Natural killer cell (primary cell): ENCODE measurements at regions not wholly inside any gene's neighbourhood (a gene's known extent, or its start where the extent isn't known, plus 50 kb on each side); places are given as distances from the start of the nearest gene placed in this dataset.

Source experiments
- ATAC-seq, 3 donors: fragments of 150-1000 bp in 2 of 3; fragments of 200-7000 bp in 1 of 3; cut with Tn5 transposase; 1 replicate in 1 of 3; 2 replicates in 2 of 3; pipeline ENCODE4 v1.10.0; 2021; ENCODE audit warnings: mild to moderate bottlenecking in 2 of 3, moderate library complexity in 2 of 3
- DNase-seq, 2 donors: peaks; one replicate each; pipeline versions ENCODE4 v3.0.0 to v3.0.0-alpha.2; 2013 to 2021; ENCODE audit warnings: mixed read lengths in 1 of 2
- H3K27ac ChIP-seq: one replicate; pipeline ENCODE4 v1.5.1; 2013; ENCODE audit warnings: mild to moderate bottlenecking, low read length
- H3K27me3 ChIP-seq: one replicate; pipeline ENCODE4 v1.6.1; 2013; ENCODE audit warnings: low read length; ENCODE audit not compliant: control insufficient read depth, insufficient read depth
- H3K36me3 ChIP-seq: one replicate; pipeline ENCODE4 v1.6.1; 2013; ENCODE audit warnings: low read length; ENCODE audit not compliant: control insufficient read depth, insufficient read depth
- H3K4me1 ChIP-seq: one replicate; pipeline ENCODE4 v1.6.1; 2013; ENCODE audit warnings: low read length; ENCODE audit not compliant: control insufficient read depth, insufficient read depth
- H3K4me3 ChIP-seq: one replicate; pipeline ENCODE4 v1.5.1; 2013; ENCODE audit warnings: low read length
- H3K9me3 ChIP-seq: one replicate; pipeline ENCODE4 v1.6.1; 2013; ENCODE audit warnings: low read length; ENCODE audit not compliant: control insufficient read depth, insufficient read depth
- H3K27ac Mint-ChIP-seq, 2 donors: one replicate each; pipeline ENCODE4 v1.8.0; 2022; ENCODE audit warnings: mild to moderate bottlenecking in 2 of 2, mixed read lengths in 2 of 2, moderate library complexity in 1 of 2
- H3K27me3 Mint-ChIP-seq, 2 donors: one replicate each; pipeline ENCODE4 v1.8.0; 2022; ENCODE audit warnings: low read depth in 2 of 2, mixed read lengths in 2 of 2
- H3K36me3 Mint-ChIP-seq: one replicate; pipeline ENCODE4 v1.8.0; 2022; ENCODE audit warnings: mixed read lengths
- H3K4me1 Mint-ChIP-seq, 2 donors: one replicate each; pipeline ENCODE4 v1.8.0; 2022; ENCODE audit warnings: mixed read lengths in 2 of 2
- H3K4me3 Mint-ChIP-seq: one replicate; pipeline ENCODE4 v1.8.0; 2022; ENCODE audit warnings: mild to moderate bottlenecking, moderate library complexity, mixed read lengths
- H3K9me3 Mint-ChIP-seq, 2 donors: one replicate each; pipeline ENCODE4 v1.8.0; 2022; ENCODE audit warnings: mixed read lengths in 2 of 2
- CTCF ChIP-seq: fragments of 200-600 bp; IDR thresholded peaks from one replicate; pipeline ENCODE4 v1.8.0; 2022; ENCODE audit warnings: antibody characterized with exemption
- WGBS: methylation state at CpG from one replicate; pipeline ENCODE4 v1.1.7; 2013; ENCODE audit warnings: missing lambda C conversion rate; ENCODE audit not compliant: insufficient coverage; 5-methylcytosine and 5-hydroxymethylcytosine counted together
- intact Hi-C: fragments of 100-400 bp; cut with micrococcal nuclease; formaldehyde crosslinking; loops from one replicate; pipeline ENCODE4 v1.14.2; 2022

GRCh38 chr12:3950714-3951320 is 77.6 kb upstream of the PARP11 start:
- H3K4me3 Mint-ChIP-seq = no peak overlapping the region
- no peak overlapping the region for H3K27ac ChIP-seq

GRCh38 chr12:3947781-3948180 is 74.6 kb upstream of the PARP11 start:
- no peak for TF ChIP-seq CTCF
- 60% methylated on average over 2 of the region's 5 CpGs for WGBS
- ATAC-seq = peak in 2 of 3 donors; percentile 36 to 50

More at GRCh38 chr12:3950714-3951320, 77.6 kb upstream of the PARP11 start:
- no peak overlapping the region for H3K27ac Mint-ChIP-seq
- H3K27me3 ChIP-seq = no peaks in the 10 kb centered on the region
- no peaks in the 10 kb centered on the region for H3K9me3 ChIP-seq
- peak in 1 of 2 donors; percentile 61 for DNase-seq
- 61% methylated on average over 4 of the region's 7 CpGs for WGBS
- no peak for TF ChIP-seq CTCF
- H3K36me3 Mint-ChIP-seq = no peaks in the 10 kb centered on the region
- H3K4me1 ChIP-seq = peaks cover 2% of the 10 kb centered on the region
- H3K36me3 ChIP-seq = no peaks in the 10 kb centered on the region
- peaks cover 3 to 13% of the 10 kb centered on the region in 2 donors for H3K27me3 Mint-ChIP-seq
- H3K9me3 Mint-ChIP-seq = no peaks in the 10 kb centered on the region
- no peak overlapping the region for H3K4me3 ChIP-seq
- intact Hi-C loops = no loop called here
- no peak for ATAC-seq
- peaks cover 4 to 7% of the 10 kb centered on the region in 2 donors for H3K4me1 Mint-ChIP-seq

GRCh38 chr12:3945671-3946070 is 72.5 kb upstream of the PARP11 start:
- H3K4me3 Mint-ChIP-seq = no peak overlapping the region

More at GRCh38 chr12:3947781-3948180, 74.6 kb upstream of the PARP11 start:
- peaks cover 0 to 6% of the 10 kb centered on the region in 2 donors for H3K27me3 Mint-ChIP-seq
- DNase-seq = peak in 1 of 2 donors; percentile 71
- Histone ChIP-seq H3K4me3 (no peak overlapping the region), H3K27ac (peak overlapping the region; percentile 24), H3K9me3 (no peaks in the 10 kb centered on the region), H3K36me3 (no peaks in the 10 kb centered on the region), H3K4me1 (peaks cover 2% of the 10 kb centered on the region), H3K27me3 (no peaks in the 10 kb centered on the region)
- H3K36me3 Mint-ChIP-seq = no peaks in the 10 kb centered on the region
- peaks cover 4 to 7% of the 10 kb centered on the region in 2 donors for H3K4me1 Mint-ChIP-seq
- no peak overlapping the region for H3K27ac Mint-ChIP-seq
- intact Hi-C loops = no loop called here
- H3K4me3 Mint-ChIP-seq = no peak overlapping the region
- H3K9me3 Mint-ChIP-seq = no peaks in the 10 kb centered on the region

More at GRCh38 chr12:3945671-3946070, 72.5 kb upstream of the PARP11 start:
- intact Hi-C loops = no loop called here
- Histone ChIP-seq H3K9me3 (no peaks in the 10 kb centered on the region), H3K27ac (no peak overlapping the region), H3K4me3 (no peak overlapping the region), H3K4me1 (peaks cover 2% of the 10 kb centered on the region), H3K36me3 (no peaks in the 10 kb centered on the region), H3K27me3 (no peaks in the 10 kb centered on the region)
- WGBS = 89% methylated on average over 3 of the region's 3 CpGs
- TF ChIP-seq CTCF = no peak
- peaks cover 4 to 7% of the 10 kb centered on the region in 2 donors for H3K4me1 Mint-ChIP-seq
- no peaks in the 10 kb centered on the region for H3K36me3 Mint-ChIP-seq
- ATAC-seq (no peak), DNase-seq (no peak)
- no peaks in the 10 kb centered on the region for H3K9me3 Mint-ChIP-seq
- H3K27ac Mint-ChIP-seq = no peak overlapping the region
- H3K27me3 Mint-ChIP-seq = peaks cover 0 to 2% of the 10 kb centered on the region in 2 donors
